Keratinocyte (primary cell): ENCODE measurements at regions not wholly inside any gene's neighbourhood (a gene's known extent, or its start where the extent isn't known, plus 50 kb on each side); places are given as distances from the start of the nearest gene placed in this dataset.

Experiments used
- DNase-seq: peaks from one replicate; pipeline ENCODE4 v3.0.0-alpha.2; 2011; ENCODE audit warnings: low read depth, missing footprints, low spot score
- FAIRE-seq: peaks from 2 replicates; lab custom pipeline; 2011; peaks lifted over from hg19 to GRCh38; lab: Jason Lieb, UNC
- H2AFZ ChIP-seq: 2 replicates; pipeline ENCODE4 v1.6.0; 2012; ENCODE audit warnings: low read length, control low read depth, inconsistent platforms; ENCODE audit not compliant: control insufficient read depth
- H3K27ac ChIP-seq: 2 replicates; pipeline ENCODE4 v1.5.1; 2011; ENCODE audit warnings: low read length; ENCODE audit not compliant: control insufficient read depth, insufficient read depth
- H3K27me3 ChIP-seq: 3 replicates; pipeline ENCODE4 v1.6.0; 2011; ENCODE audit warnings: low read length; ENCODE audit not compliant: control insufficient read depth, insufficient read depth; ENCODE audit errors: extremely low read depth
- H3K36me3 ChIP-seq, 2 experiments: 2 replicates in 1 of 2; 3 replicates in 1 of 2; pipeline ENCODE4 v1.5.1; 2011; ENCODE audit warnings: low read length in 2 of 2, mild to moderate bottlenecking in 1 of 2; ENCODE audit not compliant: control insufficient read depth in 2 of 2, insufficient read depth in 2 of 2; ENCODE audit errors: extremely low read depth in 1 of 2
- H3K4me1 ChIP-seq: 3 replicates; pipeline ENCODE4 v1.5.1; 2011; ENCODE audit warnings: low read length; ENCODE audit not compliant: control insufficient read depth, insufficient read depth; ENCODE audit errors: extremely low read depth
- H3K4me2 ChIP-seq: 3 replicates; pipeline ENCODE4 v1.6.0; 2011; ENCODE audit warnings: low read depth, low read length; ENCODE audit not compliant: control insufficient read depth, insufficient read depth; ENCODE audit errors: extremely low read depth
- H3K4me3 ChIP-seq, 3 experiments: fragments of 200-600 bp in 1 of 3; sonication (generic) in 1 of 3; 2 replicates in 2 of 3; 3 replicates in 1 of 3; pipeline ENCODE4 v1.5.1; 2011 to 2016; ENCODE audit warnings: low read length in 3 of 3, mild to moderate bottlenecking in 3 of 3, control low read depth in 2 of 3, inconsistent platforms in 1 of 3, low read depth in 1 of 3, mixed read lengths in 1 of 3, mixed run types in 1 of 3, moderate library complexity in 1 of 3; ENCODE audit not compliant: control insufficient read depth in 2 of 3, insufficient read depth in 2 of 3; ENCODE audit errors: extremely low read depth in 1 of 3
- H3K79me2 ChIP-seq: 2 replicates; pipeline ENCODE4 v1.6.0; 2012; ENCODE audit warnings: low read length; ENCODE audit not compliant: control insufficient read depth, insufficient read depth
- H3K9ac ChIP-seq: 3 replicates; pipeline ENCODE4 v1.6.0; 2011; ENCODE audit warnings: low read length; ENCODE audit not compliant: control insufficient read depth, insufficient read depth; ENCODE audit errors: extremely low read depth
- H3K9me1 ChIP-seq: 3 replicates; pipeline ENCODE4 v1.6.0; 2011; ENCODE audit warnings: low read length; ENCODE audit not compliant: control insufficient read depth, insufficient read depth; ENCODE audit errors: extremely low read depth
- H3K9me3 ChIP-seq: 2 replicates; pipeline ENCODE4 v1.5.1; 2012; ENCODE audit warnings: low read depth, low read length; ENCODE audit not compliant: control insufficient read depth
- H4K20me1 ChIP-seq: 3 replicates; pipeline ENCODE4 v1.6.0; 2011; ENCODE audit warnings: low read length; ENCODE audit not compliant: control insufficient read depth, insufficient read depth; ENCODE audit errors: extremely low read depth
- EZH2 ChIP-seq: IDR thresholded peaks from one replicate; pipeline ENCODE4 v1.6.1; 2012; ENCODE audit warnings: inconsistent platforms, mild to moderate bottlenecking, low read length, moderate library complexity
- dilution Hi-C: fragments of 300-500 bp; cut with MboI; formaldehyde crosslinking; loops from one replicate; pipeline ENCODE4 v1.7.0; 2020; ENCODE audit warnings: low sequenced_read_pairs; ENCODE audit not compliant: extremely low pct_ligation_motif_present
- TF ChIP-seq, protein P1 (sequence below), 3 experiments: IDR thresholded peaks in 1 of 3; conservative IDR thresholded peaks in 1 of 3; optimal IDR thresholded peaks in 1 of 3; 2 replicates in 2 of 3; 3 replicates in 1 of 3; pipeline versions ENCODE3 to v1.5.1; 2011; ENCODE audit warnings: low read length in 3 of 3, mild to moderate bottlenecking in 3 of 3, moderate library complexity in 2 of 3, control low read depth in 1 of 3, inconsistent platforms in 1 of 3; ENCODE audit not compliant: insufficient read depth in 2 of 3; ENCODE audit errors: extremely low read depth in 1 of 3

GRCh38 chr13:39119422-39119821, 81.2 kb downstream of the NHLRC3 start:
- no peak for FAIRE-seq
- no peak overlapping the region for H3K27ac ChIP-seq
- no peaks in the 10 kb centered on the region for H3K79me2 ChIP-seq
- H3K9me3 ChIP-seq, result no peaks in the 10 kb centered on the region
- no peaks in the 10 kb centered on the region for H4K20me1 ChIP-seq
- H3K4me2 ChIP-seq, result no peak overlapping the region
- no peak for TF ChIP-seq EZH2
- TF ChIP-seq, protein P1, sequence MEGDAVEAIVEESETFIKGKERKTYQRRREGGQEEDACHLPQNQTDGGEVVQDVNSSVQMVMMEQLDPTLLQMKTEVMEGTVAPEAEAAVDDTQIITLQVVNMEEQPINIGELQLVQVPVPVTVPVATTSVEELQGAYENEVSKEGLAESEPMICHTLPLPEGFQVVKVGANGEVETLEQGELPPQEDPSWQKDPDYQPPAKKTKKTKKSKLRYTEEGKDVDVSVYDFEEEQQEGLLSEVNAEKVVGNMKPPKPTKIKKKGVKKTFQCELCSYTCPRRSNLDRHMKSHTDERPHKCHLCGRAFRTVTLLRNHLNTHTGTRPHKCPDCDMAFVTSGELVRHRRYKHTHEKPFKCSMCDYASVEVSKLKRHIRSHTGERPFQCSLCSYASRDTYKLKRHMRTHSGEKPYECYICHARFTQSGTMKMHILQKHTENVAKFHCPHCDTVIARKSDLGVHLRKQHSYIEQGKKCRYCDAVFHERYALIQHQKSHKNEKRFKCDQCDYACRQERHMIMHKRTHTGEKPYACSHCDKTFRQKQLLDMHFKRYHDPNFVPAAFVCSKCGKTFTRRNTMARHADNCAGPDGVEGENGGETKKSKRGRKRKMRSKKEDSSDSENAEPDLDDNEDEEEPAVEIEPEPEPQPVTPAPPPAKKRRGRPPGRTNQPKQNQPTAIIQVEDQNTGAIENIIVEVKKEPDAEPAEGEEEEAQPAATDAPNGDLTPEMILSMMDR (optimal IDR thresholded peaks at IDR 0.05 in 1 of 3, IDR thresholded peaks at IDR 0.05 in 1 of 3, conservative IDR thresholded peaks at IDR 0.05 in 1 of 3; ENCODE audit: extremely low read depth in 1 of 3, insufficient read depth in 2 of 3, low read length in 3 of 3), result no peak
- H3K9ac ChIP-seq, result no peak overlapping the region
- H2AFZ ChIP-seq, result no peak overlapping the region
- H3K4me1 ChIP-seq, result no peaks in the 10 kb centered on the region
- dilution Hi-C loops, result no loop called here
- no peak for DNase-seq
- no peaks in the 10 kb centered on the region for H3K9me1 ChIP-seq
- H3K4me3 ChIP-seq, result no peak overlapping the region
- H3K27me3 ChIP-seq, result peaks cover 3% of the 10 kb centered on the region
- H3K36me3 ChIP-seq, result no peaks in the 10 kb centered on the region

DNA sequence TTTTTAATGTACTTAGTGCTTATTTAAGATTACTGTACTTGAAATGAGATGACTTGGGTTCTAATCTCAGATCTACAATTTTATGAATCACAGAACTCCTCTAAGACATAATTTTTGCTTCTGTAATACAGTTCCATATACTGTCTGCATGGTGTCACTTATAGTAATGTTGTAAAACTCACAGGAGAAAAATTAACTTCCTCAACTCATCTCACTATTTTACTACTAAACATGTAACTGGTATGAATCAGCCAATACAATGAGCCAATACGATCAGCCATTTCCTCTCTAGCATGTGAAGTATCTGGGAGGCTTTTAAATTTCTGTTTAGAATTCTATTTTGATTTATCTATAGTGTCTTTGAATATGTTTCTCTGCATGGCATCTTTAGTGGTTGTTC, 85.3 kb downstream of the NHLRC3 start:
- Histone ChIP-seq H3K9me1 (no peaks in the 10 kb centered on the region), H4K20me1 (no peaks in the 10 kb centered on the region)

More for the DNA sequence above, 85.3 kb downstream of the NHLRC3 start:
- Histone ChIP-seq H3K4me1 (no peaks in the 10 kb centered on the region), H3K9ac (no peak overlapping the region), H3K9me3 (no peaks in the 10 kb centered on the region), H2AFZ (no peak overlapping the region), H3K4me3 (no peak overlapping the region), H3K27me3 (peaks cover 3% of the 10 kb centered on the region), H3K79me2 (no peaks in the 10 kb centered on the region), H3K36me3 (no peaks in the 10 kb centered on the region), H3K4me2 (no peak overlapping the region), H3K27ac (no peak overlapping the region)
- dilution Hi-C loops, result no loop called here
- DNase-seq, result no peak
- no peak for FAIRE-seq
- no peak for TF ChIP-seq EZH2
- TF ChIP-seq, protein P1 (optimal IDR thresholded peaks at IDR 0.05 in 1 of 3, IDR thresholded peaks at IDR 0.05 in 1 of 3, conservative IDR thresholded peaks at IDR 0.05 in 1 of 3; ENCODE audit: extremely low read depth in 1 of 3, insufficient read depth in 2 of 3, low read length in 3 of 3), result no peak
